Heart left ventricle (tissue), 16 donors: ENCODE measurements at regions not wholly inside any gene's neighbourhood (a gene's known extent, or its start where the extent isn't known, plus 50 kb on each side); places are given as distances from the start of the nearest gene placed in this dataset.

Source experiments
- ATAC-seq, 4 donors: fragments of 200-7000 bp; cut with Tn5 transposase; one replicate each; pipeline ENCODE4 v1.9.1; 2020 to 2022; ENCODE audit warnings: moderate library complexity in 4 of 4, mild to moderate bottlenecking in 3 of 4, moderate number of reproducible peaks in 1 of 4
- DNase-seq, 5 donors: peaks; one replicate each; pipeline ENCODE4 v3.0.0-alpha.2; 2020
- H3K27ac ChIP-seq, 12 donors: fragments of 200-600 bp; sonication (generic) in 4 of 12; one replicate each; pipeline versions ENCODE4 v1.5.0 to v1.8.0; 2016 to 2022; ENCODE audit warnings: mild to moderate bottlenecking in 2 of 12
- H3K27me3 ChIP-seq, 9 donors: fragments of 200-600 bp; sonication (generic) in 2 of 9; one replicate each; pipeline versions ENCODE4 v1.5.1 to v1.8.0; 2016 to 2022; ENCODE audit warnings: mild to moderate bottlenecking in 3 of 9
- H3K36me3 ChIP-seq, 9 donors: fragments of 200-600 bp; sonication (generic) in 2 of 9; one replicate each; pipeline versions ENCODE4 v1.5.0 to v1.8.0; 2018 to 2022; ENCODE audit warnings: mild to moderate bottlenecking in 2 of 9
- H3K4me1 ChIP-seq, 12 donors: fragments of 200-600 bp; sonication (generic) in 4 of 12; one replicate each; pipeline versions ENCODE4 v1.5.0 to v1.8.0; 2016 to 2022; ENCODE audit warnings: mild to moderate bottlenecking in 3 of 12
- H3K4me3 ChIP-seq, 12 donors: fragments of 200-600 bp; sonication (generic) in 4 of 12; one replicate each; pipeline versions ENCODE4 v1.5.0 to v1.8.0; 2017 to 2022; ENCODE audit warnings: mild to moderate bottlenecking in 9 of 12, moderate library complexity in 4 of 12
- H3K9me3 ChIP-seq, 12 donors: fragments of 200-600 bp; sonication (generic) in 4 of 12; one replicate each; pipeline versions ENCODE4 v1.5.0 to v1.8.0; 2016 to 2022; ENCODE audit warnings: mild to moderate bottlenecking in 1 of 12
- CTCF ChIP-seq, 12 donors: fragments of 200-600 bp; sonication (generic) in 4 of 12; IDR thresholded peaks; one replicate each; pipeline versions ENCODE4 v1.5.0 to v1.8.0; 2018 to 2022; ENCODE audit warnings: antibody characterized with exemption in 12 of 12, mild to moderate bottlenecking in 5 of 12
- POLR2A ChIP-seq, 2 donors: fragments of 450-650 bp; IDR thresholded peaks; one replicate each; pipeline ENCODE4 v1.6.1; 2017; ENCODE audit warnings: antibody characterized with exemption in 2 of 2, mild to moderate bottlenecking in 2 of 2, moderate library complexity in 2 of 2
- WGBS, 4 donors: extraction: QIAGEN DNeasy Blood & Tissue Kit in 2 of 4; methylation state at CpG; one replicate each; pipeline versions ENCODE4 v1.1.5 to v1.1.7; 2013 to 2018; 5-methylcytosine and 5-hydroxymethylcytosine counted together
- intact Hi-C, 10 donors: fragments of 100-400 bp; cut with DNase I; formaldehyde crosslinking; loops; one replicate each; pipeline versions ENCODE4 v1.11.1 to v1.14.2; 2022
- donor health status: ischemic (EF 13 %, LVEDD 7.1; RV severe dilation, severe dysfunction).
- donor health status: healthy with polysubstance abuse.
- donor health status: DM: no; HTN: yes; CAD: no.
- donor health status: DM: no; HTN: no; CAD: no.
- donor health status: ischemic (EF 25% LVEDD 6.9; RV normal size, moderate dysfunction).
- donor health status: ischemic (EF 25% LVEDD 5.7; RV mildly dilated, moderate dysfunction).
- donor health status: healthy.
- donor health status: DM: yes; HTN: yes; CAD: no.
- donor health status: ischemic (EF 35%, LVEDD 5.7; RV mildly dilated, moderate dysfunction).
- donor health status: nonischemic (EF 11% LVEDD 7.7; RV severe dilation, severe dysfunction).
- donor health status: DM: yes; HTN: yes; CAD: no.
- donor health status: PGD.
- donor health status: ischemic (EF 29% LVEDD 5.4; RV normal size, mild dysfunction).
- donor health status: nonischemic (EF 23%, LVEDD 6.1; RV moderate dilation, normal function).

- no peak overlapping the region for H3K4me3 ChIP-seq
- no peaks in the 10 kb centered on the region for H3K36me3 ChIP-seq
- no peak for ATAC-seq
- H3K9me3 ChIP-seq, result no peaks in the 10 kb centered on the region
- no peaks in the 10 kb centered on the region for H3K4me1 ChIP-seq
- intact Hi-C loops, result no loop called here
- TF ChIP-seq CTCF (IDR thresholded peaks at IDR 0.05) (no peak), POLR2A (IDR thresholded peaks at IDR 0.05) (no peak)
- 56 to 67% (median 62%) methylated on average over 4 of the region's 4 CpGs for WGBS, 4 donors
- H3K27ac ChIP-seq, result no peak overlapping the region
- H3K27me3 ChIP-seq, result no peaks in the 10 kb centered on the region
- DNase-seq, result no peak
Measured at GRCh38 chr6:79431537-79431933, 105.7 kb downstream of the LCA5 start.

DNA sequence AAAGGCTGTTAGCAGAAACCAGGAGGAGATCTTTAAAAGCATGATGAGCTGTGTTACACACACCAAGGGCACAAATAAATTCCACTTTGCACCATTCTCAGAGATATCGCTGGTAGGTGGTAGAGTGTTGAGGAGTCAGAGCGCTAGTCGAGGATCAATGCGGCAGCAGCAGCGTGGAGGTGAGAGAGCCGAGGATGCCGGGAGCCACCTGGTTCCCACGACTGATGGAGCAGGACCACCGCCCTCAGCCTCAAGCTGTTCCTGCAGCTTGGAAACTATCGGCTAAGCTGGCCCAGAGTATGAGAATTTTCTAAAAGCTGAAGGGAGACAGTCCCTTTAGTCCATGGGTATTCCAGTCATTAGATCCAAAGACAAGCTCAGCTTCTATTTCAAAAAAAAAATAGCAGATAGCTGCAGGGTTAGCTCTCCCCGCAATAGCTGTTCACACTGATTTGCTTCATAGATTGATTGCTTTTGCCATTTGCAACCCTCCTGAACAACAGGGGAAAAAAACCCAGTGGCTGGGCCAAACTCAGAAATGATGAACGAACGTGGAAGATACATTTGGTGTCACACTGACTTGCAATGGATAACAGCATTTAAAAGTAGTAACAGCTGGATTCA, 106.2 kb downstream of the LCA5 start:
- 91 to 94% (median 93%) methylated on average over 13 of the region's 13 CpGs for WGBS, 4 donors
- no peak overlapping the region for H3K4me3 ChIP-seq
- H3K27ac ChIP-seq, result no peak overlapping the region
- no peak for DNase-seq
- H3K9me3 ChIP-seq, result no peaks in the 10 kb centered on the region
- intact Hi-C loops, result no loop called here
- H3K27me3 ChIP-seq, result no peaks in the 10 kb centered on the region
- H3K4me1 ChIP-seq, result no peaks in the 10 kb centered on the region
- no peak for ATAC-seq
- H3K36me3 ChIP-seq, result no peaks in the 10 kb centered on the region
- TF ChIP-seq CTCF (IDR thresholded peaks at IDR 0.05), result no peak
- TF ChIP-seq POLR2A (IDR thresholded peaks at IDR 0.05), result no peak

DNA sequence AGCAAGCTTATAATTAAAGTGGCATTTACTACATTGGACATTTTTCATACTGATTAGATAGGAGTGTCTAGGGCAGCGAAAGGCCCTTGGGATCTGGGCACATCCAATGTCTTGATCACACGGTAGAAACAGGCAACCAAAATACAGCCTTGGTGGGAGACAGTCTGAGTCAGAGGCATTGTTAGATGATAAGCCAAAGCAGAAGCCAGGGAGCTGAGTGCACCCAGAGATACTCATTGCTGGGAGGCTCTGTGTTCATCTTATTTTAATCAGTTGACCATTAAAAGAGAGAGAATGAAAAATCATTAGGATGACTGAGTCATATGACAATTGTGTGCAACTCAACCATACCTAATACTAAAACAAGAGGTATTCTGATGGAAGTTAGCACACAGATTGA, 109.5 kb downstream of the LCA5 start:
- no peak for ATAC-seq
- no peaks in the 10 kb centered on the region for H3K27me3 ChIP-seq
- 69 to 78% (median 73%) methylated on average over 2 of the region's 2 CpGs for WGBS, 4 donors
- TF ChIP-seq POLR2A (IDR thresholded peaks at IDR 0.05) (no peak), CTCF (IDR thresholded peaks at IDR 0.05) (no peak)
- DNase-seq, result no peak
- no peaks in the 10 kb centered on the region for H3K36me3 ChIP-seq
- no peak overlapping the region for H3K4me3 ChIP-seq
- intact Hi-C loops, result no loop called here
- no peaks in the 10 kb centered on the region for H3K4me1 ChIP-seq
- H3K27ac ChIP-seq, result no peak overlapping the region
- no peaks in the 10 kb centered on the region for H3K9me3 ChIP-seq

- TF ChIP-seq CTCF (IDR thresholded peaks at IDR 0.05) (no peak), POLR2A (IDR thresholded peaks at IDR 0.05) (no peak)
- intact Hi-C loops, result no loop called here
- H3K4me1 ChIP-seq, result peaks cover 0 to 6% (median 2%) of the 10 kb centered on the region in 12 donors
- no peak overlapping the region for H3K4me3 ChIP-seq
- no peak overlapping the region for H3K27ac ChIP-seq
- H3K36me3 ChIP-seq, result no peaks in the 10 kb centered on the region
- H3K27me3 ChIP-seq, result no peaks in the 10 kb centered on the region
- no peaks in the 10 kb centered on the region for H3K9me3 ChIP-seq
- DNase-seq (no peak), ATAC-seq (peak in 1 of 4 donors; percentile 47)
- 81 to 88% (median 84%) methylated on average over 5 of the region's 5 CpGs for WGBS, 4 donors
Measured at GRCh38 chr6:79426625-79427278, 110.5 kb downstream of the LCA5 start.
